ENCODE measurements at regions not wholly inside any gene's neighbourhood (a gene's known extent, or its start where the extent isn't known, plus 50 kb on each side); places are given as distances from the start of the nearest gene placed in this dataset.

- ATAC-seq (ENCODE audit: low read depth) (no peak), DNase-seq (no peak)
- H3K9me3 Mint-ChIP-seq (ENCODE audit: insufficient read depth): peaks cover 2% of the 10 kb centered on the region
- no peaks in the 10 kb centered on the region for H3K4me1 ChIP-seq (ENCODE audit: control insufficient read depth in 2 of 2, insufficient read depth in 2 of 2, low read length in 2 of 2)
- intact Hi-C loops (cut with micrococcal nuclease): no loop called here
- no peak overlapping the region for H3K4me3 ChIP-seq (ENCODE audit: control extremely low read depth in 1 of 5, extremely low read depth in 1 of 5, insufficient read depth in 1 of 5, low read depth in 2 of 5, low read length in 4 of 5)
- H3K27ac Mint-ChIP-seq: no peak overlapping the region
- no peaks in the 10 kb centered on the region for H3K4me1 Mint-ChIP-seq
- 100% methylated on average over 1 of the region's 4 CpGs for WGBS (ENCODE audit: insufficient coverage)
- no peaks in the 10 kb centered on the region for H3K27me3 ChIP-seq (replicated peaks in 1 of 4; ENCODE audit: control extremely low read depth in 1 of 4, control insufficient read depth in 3 of 4, insufficient read depth in 4 of 4, low read length in 3 of 4)
- no peak for TF ChIP-seq CTCF (IDR thresholded peaks at IDR 0.05)
- no peak for TF ChIP-seq EZH2 (IDR thresholded peaks at IDR 0.05; ENCODE audit: borderline replicate concordance, insufficient read depth, low read depth, low read length, poor library complexity, severe bottlenecking)
- no peaks in the 10 kb centered on the region for H3K79me2 ChIP-seq (ENCODE audit: control insufficient read depth, insufficient read depth, low read length)
- H3K27me3 Mint-ChIP-seq: no peaks in the 10 kb centered on the region
- H3K9me3 ChIP-seq (ENCODE audit: control extremely low read depth in 1 of 3, control insufficient read depth in 2 of 3, insufficient read depth in 1 of 3, low read length in 2 of 3): no peaks in the 10 kb centered on the region
- ChIA-PET POLR2A (no interaction called here), CTCF (no interaction called here)
- no peaks in the 10 kb centered on the region for H3K36me3 ChIP-seq (replicated peaks in 1 of 2; ENCODE audit: control extremely low read depth in 1 of 2, control insufficient read depth in 1 of 2, extremely low read depth in 1 of 2, insufficient read depth in 2 of 2, low read length in 1 of 2)
- no peaks in the 10 kb centered on the region for H4K20me1 ChIP-seq (ENCODE audit: control insufficient read depth, insufficient read depth, low read length, poor library complexity, severe bottlenecking)
- no peak overlapping the region for H3K27ac ChIP-seq (ENCODE audit: low read length in 2 of 2)
- no peak overlapping the region for H3K4me2 ChIP-seq (replicated peaks; ENCODE audit: low read depth, low read length, poor library complexity, severe bottlenecking)
- H3K9ac ChIP-seq (ENCODE audit: low read length): no peak overlapping the region
- H2AFZ ChIP-seq (ENCODE audit: insufficient read depth, low read depth, low read length, poor library complexity, severe bottlenecking): no peak overlapping the region
- no peak overlapping the region for H3K4me3 Mint-ChIP-seq
Measured at GRCh38 chr21:27023186-27023585, 56.3 kb upstream of the ADAMTS5 start.

GRCh38 chr21:27021801-27022200 is 54.9 kb upstream of the ADAMTS5 start:
- H3K4me1 Mint-ChIP-seq: no peaks in the 10 kb centered on the region

More at GRCh38 chr21:27021801-27022200, 54.9 kb upstream of the ADAMTS5 start:
- Histone ChIP-seq H3K4me2 (replicated peaks; ENCODE audit: low read depth, low read length, poor library complexity, severe bottlenecking) (no peak overlapping the region), H3K4me3 (ENCODE audit: control extremely low read depth in 1 of 5, extremely low read depth in 1 of 5, insufficient read depth in 1 of 5, low read depth in 2 of 5, low read length in 4 of 5) (no peak overlapping the region), H3K9ac (ENCODE audit: low read length) (no peak overlapping the region), H3K36me3 (replicated peaks in 1 of 2; ENCODE audit: control extremely low read depth in 1 of 2, control insufficient read depth in 1 of 2, extremely low read depth in 1 of 2, insufficient read depth in 2 of 2, low read length in 1 of 2) (no peaks in the 10 kb centered on the region), H3K4me1 (ENCODE audit: control insufficient read depth in 2 of 2, insufficient read depth in 2 of 2, low read length in 2 of 2) (no peaks in the 10 kb centered on the region), H3K27me3 (replicated peaks in 1 of 4; ENCODE audit: control extremely low read depth in 1 of 4, control insufficient read depth in 3 of 4, insufficient read depth in 4 of 4, low read length in 3 of 4) (no peaks in the 10 kb centered on the region), H2AFZ (ENCODE audit: insufficient read depth, low read depth, low read length, poor library complexity, severe bottlenecking) (no peak overlapping the region), H3K27ac (ENCODE audit: low read length in 2 of 2) (no peak overlapping the region), H4K20me1 (ENCODE audit: control insufficient read depth, insufficient read depth, low read length, poor library complexity, severe bottlenecking) (no peaks in the 10 kb centered on the region), H3K9me3 (ENCODE audit: control extremely low read depth in 1 of 3, control insufficient read depth in 2 of 3, insufficient read depth in 1 of 3, low read length in 2 of 3) (no peaks in the 10 kb centered on the region), H3K79me2 (ENCODE audit: control insufficient read depth, insufficient read depth, low read length) (no peaks in the 10 kb centered on the region)
- H3K27me3 Mint-ChIP-seq: no peaks in the 10 kb centered on the region
- ChIA-PET CTCF (no interaction called here), POLR2A (no interaction called here)
- no CpG with 5 or more reads among the region's 1 CpG for WGBS (ENCODE audit: insufficient coverage)
- no peak overlapping the region for H3K27ac Mint-ChIP-seq
- intact Hi-C loops (cut with micrococcal nuclease): no loop called here
- H3K4me3 Mint-ChIP-seq: no peak overlapping the region
- ATAC-seq (ENCODE audit: low read depth) (no peak), DNase-seq (no peak)
- TF ChIP-seq EZH2 (IDR thresholded peaks at IDR 0.05; ENCODE audit: borderline replicate concordance, insufficient read depth, low read depth, low read length, poor library complexity, severe bottlenecking) (no peak), CTCF (IDR thresholded peaks at IDR 0.05) (no peak)
- peaks cover 2% of the 10 kb centered on the region for H3K9me3 Mint-ChIP-seq (ENCODE audit: insufficient read depth)
